H1 (cell line): ENCODE measurements at regions not wholly inside any gene's neighbourhood (a gene's known extent, or its start where the extent isn't known, plus 50 kb on each side); places are given as distances from the start of the nearest gene placed in this dataset.

Source experiments
- CTCF ChIA-PET: fragments of 300-600 bp; sonication (Branson Sonifier 250); formaldehyde crosslinking; loops from one replicate; lab custom pipeline; 2021; ENCODE audit not compliant: partially characterized antibody; lab: Charles Lee
- POLR2A ChIA-PET: fragments of 300-600 bp; sonication (Branson Sonifier 250); formaldehyde crosslinking; loops from one replicate; lab custom pipeline; 2021; ENCODE audit warnings: inconsistent platforms; ENCODE audit not compliant: partially characterized antibody; lab: Charles Lee
- DNase-seq, 2 experiments: peaks; one replicate each; pipeline versions ENCODE4 v3.0.0 to v3.0.0-alpha.2; 2010 to 2022; ENCODE audit warnings: low spot score in 2 of 2, low read depth in 1 of 2, mixed read lengths in 1 of 2
- FAIRE-seq: peaks from 2 replicates; lab custom pipeline; 2011; peaks lifted over from hg19 to GRCh38; lab: Jason Lieb, UNC
- H2AFZ ChIP-seq: 2 replicates; pipeline ENCODE4 v1.8.1; 2012; ENCODE audit warnings: low read length, inconsistent platforms
- H2AK5ac ChIP-seq: 2 replicates; pipeline ENCODE4 v1.6.1; 2013; ENCODE audit warnings: low read depth, low read length
- H2BK120ac ChIP-seq: replicated peaks from 2 replicates; pipeline ENCODE3; 2013; ENCODE audit warnings: low read depth, low read length, inconsistent platforms
- H2BK12ac ChIP-seq: 2 replicates; pipeline ENCODE4 v1.6.1; 2013; ENCODE audit warnings: low read depth, low read length
- H2BK15ac ChIP-seq: 2 replicates; pipeline ENCODE4 v1.6.1; 2013; ENCODE audit warnings: low read length
- H2BK20ac ChIP-seq: 2 replicates; pipeline ENCODE4 v1.6.1; 2013; ENCODE audit warnings: low read length
- H2BK5ac ChIP-seq: 2 replicates; pipeline ENCODE4 v1.6.1; 2013; ENCODE audit warnings: low read depth, low read length
- H3K14ac ChIP-seq: 2 replicates; pipeline ENCODE4 v1.6.1; 2013; ENCODE audit warnings: inconsistent platforms; ENCODE audit not compliant: insufficient read length
- H3K18ac ChIP-seq: 2 replicates; pipeline ENCODE4 v1.6.1; 2013; ENCODE audit warnings: low read length; ENCODE audit errors: extremely low read depth
- H3K23ac ChIP-seq: 2 replicates; pipeline ENCODE4 v1.6.1; 2013; ENCODE audit warnings: inconsistent platforms; ENCODE audit not compliant: insufficient read length
- H3K23me2 ChIP-seq: 2 replicates; pipeline ENCODE4 v1.6.1; 2013; ENCODE audit warnings: low read depth, low read length
- H3K27ac ChIP-seq: 2 replicates; pipeline ENCODE4 v1.6.1; 2011; ENCODE audit warnings: low read depth, low read length, inconsistent platforms
- H3K27me3 ChIP-seq, 4 experiments: replicated peaks in 1 of 4; 1 replicate in 1 of 4; 2 replicates in 3 of 4; pipeline versions ENCODE4 v1.6.1 to v1.8.1; 2011 to 2013; ENCODE audit warnings: low read length in 3 of 4, mild to moderate bottlenecking in 3 of 4, inconsistent platforms in 2 of 4, mixed read lengths in 2 of 4, moderate library complexity in 1 of 4; ENCODE audit not compliant: control insufficient read depth in 3 of 4, insufficient read depth in 3 of 4; ENCODE audit errors: extremely low read depth in 1 of 4
- H3K36me3 ChIP-seq, 4 experiments: 2 replicates each; pipeline versions ENCODE4 v1.6.1 to v1.8.1; 2011 to 2013; ENCODE audit warnings: mild to moderate bottlenecking in 4 of 4, low read length in 3 of 4, moderate library complexity in 2 of 4, control low read depth in 1 of 4, inconsistent platforms in 1 of 4; ENCODE audit not compliant: insufficient read depth in 4 of 4, control insufficient read depth in 2 of 4
- H3K4ac ChIP-seq: replicated peaks from 2 replicates; pipeline ENCODE3; 2013; ENCODE audit warnings: low read length, low read depth, mixed read lengths, inconsistent platforms; ENCODE audit not compliant: insufficient read length
- H3K4me1 ChIP-seq, 4 experiments: replicated peaks in 1 of 4; 1 replicate in 1 of 4; 2 replicates in 3 of 4; pipeline versions ENCODE4 v1.6.1 to v1.8.1; 2011 to 2013; ENCODE audit warnings: low read length in 3 of 4, inconsistent platforms in 2 of 4, mixed read lengths in 1 of 4; ENCODE audit not compliant: insufficient read depth in 4 of 4, control insufficient read depth in 3 of 4
- H3K4me2 ChIP-seq, 2 experiments: 2 replicates each; pipeline versions ENCODE4 v1.6.1 to v1.8.1; 2011 to 2013; ENCODE audit warnings: low read depth in 2 of 2, low read length in 2 of 2, control low read depth in 1 of 2, inconsistent platforms in 1 of 2, mild to moderate bottlenecking in 1 of 2; ENCODE audit not compliant: insufficient read depth in 1 of 2
- H3K4me3 ChIP-seq, 4 experiments: fragments of 200-600, 300-600 bp in 1 of 4; sonication (generic), shearing (Covaris generic), sonication (Bioruptor Twin) in 1 of 4; 2 replicates each; pipeline versions ENCODE4 v1.5.1 to v1.8.1; 2011 to 2016; ENCODE audit warnings: low read length in 4 of 4, low read depth in 3 of 4, control low read depth in 2 of 4, inconsistent platforms in 2 of 4, mild to moderate bottlenecking in 2 of 4, mixed read lengths in 1 of 4, moderate library complexity in 1 of 4; ENCODE audit not compliant: insufficient read depth in 2 of 4; ENCODE audit errors: extremely low read depth in 1 of 4
- H3K56ac ChIP-seq: replicated peaks from 2 replicates; pipeline ENCODE3; 2013; ENCODE audit warnings: low read depth, mild to moderate bottlenecking, mixed read lengths, low read length, inconsistent platforms; ENCODE audit not compliant: insufficient read length
- H3K79me1 ChIP-seq: 2 replicates; pipeline ENCODE4 v1.6.1; 2013; ENCODE audit warnings: low read depth, low read length, control low read depth
- H3K79me2 ChIP-seq, 2 experiments: 2 replicates each; pipeline versions ENCODE4 v1.6.1 to v1.8.1; 2012 to 2013; ENCODE audit warnings: low read length in 2 of 2, mild to moderate bottlenecking in 2 of 2, inconsistent platforms in 1 of 2; ENCODE audit not compliant: insufficient read depth in 2 of 2, control insufficient read depth in 1 of 2
- H3K9ac ChIP-seq, 4 experiments: replicated peaks in 1 of 4; 1 replicate in 1 of 4; 2 replicates in 3 of 4; pipeline versions ENCODE4 v1.6.1 to v1.8.1; 2011 to 2013; ENCODE audit warnings: low read depth in 3 of 4, low read length in 3 of 4, control low read depth in 2 of 4, mild to moderate bottlenecking in 2 of 4, moderate library complexity in 2 of 4, inconsistent platforms in 1 of 4; ENCODE audit errors: extremely low read depth in 1 of 4
- H3K9me3 ChIP-seq, 2 experiments: 2 replicates each; pipeline versions ENCODE4 v1.6.1 to v1.8.1; 2012 to 2013; ENCODE audit warnings: mild to moderate bottlenecking in 2 of 2, moderate library complexity in 2 of 2, control low read depth in 1 of 2, inconsistent platforms in 1 of 2, low read depth in 1 of 2, low read length in 1 of 2, mixed read lengths in 1 of 2; ENCODE audit not compliant: insufficient read depth in 2 of 2
- H4K20me1 ChIP-seq, 2 experiments: replicated peaks in 1 of 2; 2 replicates each; pipeline versions ENCODE3 to v1.8.1; 2011 to 2013; ENCODE audit warnings: inconsistent platforms in 2 of 2, low read length in 2 of 2, mild to moderate bottlenecking in 1 of 2; ENCODE audit not compliant: insufficient read depth in 2 of 2, control insufficient read depth in 1 of 2
- H4K5ac ChIP-seq: 2 replicates; pipeline ENCODE4 v1.6.1; 2013; ENCODE audit warnings: low read length, low read depth, mixed read lengths, inconsistent platforms; ENCODE audit not compliant: insufficient read length
- H4K8ac ChIP-seq: 2 replicates; pipeline ENCODE4 v1.8.0; 2013; ENCODE audit warnings: mild to moderate bottlenecking, moderate library complexity, low read length, inconsistent platforms; ENCODE audit not compliant: insufficient read depth; ENCODE audit errors: extremely low read depth
- H4K91ac ChIP-seq: replicated peaks from 2 replicates; pipeline ENCODE3; 2013; ENCODE audit warnings: low read length, mixed read lengths, inconsistent platforms; ENCODE audit not compliant: insufficient read length
- WGBS, 2 experiments: shearing (Covaris generic) in 1 of 2; methylation state at CpG; one replicate each; pipeline versions ENCODE4 v1.1.6 to v1.1.7; 2013 to 2015; ENCODE audit warnings: low lambda C conversion rate in 2 of 2, mixed read lengths in 2 of 2, inconsistent platforms in 1 of 2, low coverage in 1 of 2, missing lambda C conversion rate in 1 of 2; ENCODE audit not compliant: insufficient replicate concordance in 2 of 2, insufficient coverage in 1 of 2, insufficient read length in 1 of 2; ENCODE audit errors: extremely low coverage in 1 of 2, missing lambda C conversion rate in 1 of 2; 5-methylcytosine and 5-hydroxymethylcytosine counted together

DNA sequence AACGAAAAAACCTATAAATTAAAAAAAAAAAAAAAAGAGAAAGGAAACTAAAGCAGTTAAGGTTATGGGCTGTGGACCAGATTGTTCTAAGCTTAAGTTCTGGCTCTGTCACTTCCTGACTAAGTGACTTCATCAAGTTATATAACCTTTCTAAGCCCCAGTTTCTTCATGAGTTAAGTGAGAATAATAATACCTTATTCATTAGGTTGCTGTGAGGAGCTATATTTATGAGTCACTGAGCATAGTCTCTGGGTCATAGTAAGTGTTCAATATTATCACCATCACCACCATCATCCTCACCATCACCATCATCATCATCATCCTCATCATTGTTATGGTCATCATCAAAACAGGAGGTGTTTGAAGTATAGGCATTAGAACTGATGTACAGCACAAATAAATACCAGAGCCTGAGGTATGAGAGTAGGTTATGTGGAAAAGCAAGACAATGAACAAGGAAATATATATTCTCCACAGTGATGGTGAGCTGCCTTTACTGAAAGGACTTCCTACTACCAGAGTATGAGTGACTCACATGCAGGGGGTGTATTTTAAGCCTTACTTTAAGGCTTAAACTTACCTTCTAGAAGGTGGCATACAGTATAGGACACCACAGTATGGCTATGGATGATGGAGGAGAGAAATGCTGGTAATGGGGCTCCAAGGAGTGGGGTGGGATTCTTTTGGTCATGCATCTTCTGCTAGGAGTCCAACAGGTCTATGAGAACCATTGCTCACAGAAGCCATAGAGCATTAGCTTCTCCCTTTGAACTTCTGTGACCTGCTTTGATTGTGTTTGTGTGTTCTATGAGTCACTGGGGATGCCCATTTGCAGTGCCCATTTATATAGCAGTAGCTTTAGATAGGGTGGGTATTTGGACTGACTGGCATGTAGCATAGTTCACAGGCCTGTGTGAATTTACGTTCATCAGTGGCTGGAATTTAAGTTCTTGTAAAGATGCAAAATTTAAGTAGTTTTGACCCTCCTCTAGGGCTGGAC is 104.4 kb downstream of the KLF5 start:
- no peak overlapping the region for H3K27ac ChIP-seq
- no peaks in the 10 kb centered on the region for H3K79me1 ChIP-seq
- H3K4me1 ChIP-seq: no peaks in the 10 kb centered on the region
- H2BK12ac ChIP-seq: no peak overlapping the region
- no peak overlapping the region for H3K23ac ChIP-seq
- WGBS, 2 experiments: 94% methylated on average over 1 of the region's 2 CpGs; no CpG with 5 or more reads in 1 of the 2 experiments
- no peak overlapping the region for H4K5ac ChIP-seq
- H3K4me3 ChIP-seq: no peak overlapping the region
- H3K27me3 ChIP-seq: no peaks in the 10 kb centered on the region
- no peak overlapping the region for H3K4ac ChIP-seq
- no peaks in the 10 kb centered on the region for H3K9me3 ChIP-seq
- no peak overlapping the region for H2AK5ac ChIP-seq
- no peak for DNase-seq
- H3K9ac ChIP-seq: no peak overlapping the region
- no peaks in the 10 kb centered on the region for H3K79me2 ChIP-seq
- FAIRE-seq: no peak
- no peaks in the 10 kb centered on the region for H3K36me3 ChIP-seq
- H2BK5ac ChIP-seq: no peak overlapping the region
- H2BK15ac ChIP-seq: no peak overlapping the region
- no peak overlapping the region for H3K14ac ChIP-seq
- no peak overlapping the region for H3K18ac ChIP-seq
- no peak overlapping the region for H4K91ac ChIP-seq
- POLR2A ChIA-PET: interaction anchor here (0.6 kb wide), 1 partner anchor 22 kb away, joined by 3 read pairs; no protein-coding TSS in a partner anchor
- H2AFZ ChIP-seq: no peak overlapping the region
- no peak overlapping the region; the same call in 1 of the 2 replicates for H2BK20ac ChIP-seq
- no peak overlapping the region for H4K8ac ChIP-seq
- CTCF ChIA-PET: interaction anchor here (0.6 to 1.6 kb wide), 3 partner anchors 9 to 379 kb away, joined by 4 read pairs; no protein-coding TSS in a partner anchor
- no peak overlapping the region for H3K56ac ChIP-seq
- no peak overlapping the region for H2BK120ac ChIP-seq
- H3K4me2 ChIP-seq: no peak overlapping the region
- H4K20me1 ChIP-seq: no peaks in the 10 kb centered on the region
- no peaks in the 10 kb centered on the region for H3K23me2 ChIP-seq
